HG03097 (cell line): ENCODE measurements at regions not wholly inside any gene's neighbourhood (a gene's known extent, or its start where the extent isn't known, plus 50 kb on each side); places are given as distances from the start of the nearest gene placed in this dataset.
"Not testable (repeated sequence)": the region's sequence is repeated elsewhere in the genome, so short reads cannot be mapped to it uniquely, and the experiment has no call there.

Source experiments
- ATAC-seq: cut with Tn5 transposase; IDR thresholded peaks from one replicate; pipeline ENCODE4 v1.9.1; 2021; ENCODE audit not compliant: unreplicated experiment, low FRiP score

DNA sequence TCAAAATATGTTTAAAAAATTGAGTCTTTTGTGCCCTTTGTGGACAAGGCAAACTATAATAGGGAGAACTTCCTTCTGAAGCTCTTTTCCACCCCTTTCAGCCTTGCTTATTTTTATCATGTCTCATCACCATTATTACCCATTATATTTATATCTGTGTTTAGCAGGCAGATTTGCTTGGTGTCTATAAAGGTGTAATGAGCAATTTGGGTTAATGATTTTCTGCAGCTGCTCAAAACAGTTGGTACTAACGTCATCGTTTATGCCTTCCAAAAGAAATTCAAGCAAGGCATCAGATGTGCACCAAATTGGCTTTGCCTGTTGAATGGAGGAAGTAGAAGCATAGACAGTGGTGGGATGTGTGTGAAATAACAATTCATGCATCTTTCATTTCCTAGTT, 483.7 kb upstream of the SGO1 start:
- ATAC-seq: no peak

DNA sequence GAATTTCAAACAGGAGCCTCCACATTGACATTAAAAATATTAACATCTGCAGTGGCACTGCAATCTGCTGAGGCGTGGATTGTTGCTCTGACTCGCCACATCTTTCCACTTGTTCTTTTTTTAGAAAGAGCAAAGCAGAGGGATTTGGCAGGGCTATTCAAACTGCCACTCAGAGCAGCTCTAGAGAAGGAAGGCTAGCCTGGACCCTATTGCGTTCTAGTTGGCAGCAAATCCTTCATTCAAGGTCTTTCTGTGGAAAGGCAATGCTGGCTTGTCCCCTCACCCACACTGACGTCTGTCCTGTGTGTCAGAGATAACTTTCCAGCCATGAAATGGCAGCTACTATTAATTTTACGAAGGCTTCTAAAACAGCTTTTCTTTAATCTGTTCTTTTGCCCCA, 483.2 kb upstream of the SGO1 start:
- ATAC-seq: no peak

- no peak for ATAC-seq
Observed at GRCh38 chr3:20668411-20668810, 482.4 kb upstream of the SGO1 start.

GRCh38 chr3:20666091-20666490, 480.1 kb upstream of the SGO1 start:
- no peak for ATAC-seq

- no peak for ATAC-seq
Observed at GRCh38 chr3:20658491-20658890, 472.5 kb upstream of the SGO1 start.

GRCh38 chr3:20657560-20657959, 471.6 kb upstream of the SGO1 start:
- no peak for ATAC-seq

DNA sequence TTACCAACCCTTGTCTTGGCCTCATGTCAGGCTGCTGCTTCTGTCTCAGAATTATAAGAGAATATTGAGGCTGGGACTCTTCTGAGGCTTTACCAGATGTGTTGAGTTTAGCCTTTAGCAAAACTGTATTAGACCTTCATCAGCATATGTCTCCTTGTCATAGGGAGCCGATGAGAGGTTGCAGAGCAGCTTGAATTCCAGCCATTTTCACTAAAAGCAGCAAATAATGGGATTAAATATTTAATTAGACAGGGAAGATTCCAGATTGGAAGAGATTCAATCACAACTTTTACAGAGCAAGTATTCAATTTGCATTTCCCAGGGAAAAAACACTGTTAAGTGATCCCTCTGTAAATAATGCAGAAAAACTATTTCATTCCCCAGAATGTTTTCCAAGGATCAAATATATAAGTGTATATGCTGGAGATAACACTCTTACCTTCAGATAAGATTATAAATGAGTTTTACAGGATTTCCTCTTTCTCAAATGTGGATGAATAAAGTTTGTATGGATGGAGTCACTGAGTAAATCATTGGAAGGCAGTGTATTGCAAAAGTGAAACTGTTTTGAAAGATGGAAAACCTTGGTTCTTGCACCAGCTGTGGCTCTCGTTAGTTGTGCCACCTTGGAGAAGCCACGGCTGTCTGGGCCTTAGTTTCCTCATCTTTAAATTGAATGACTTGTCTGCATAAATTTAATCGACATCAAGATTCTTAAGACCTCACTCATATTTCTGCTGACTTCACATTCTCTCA, 466.4 kb upstream of the SGO1 start:
- no peak for ATAC-seq

- ATAC-seq: no peak
Observed at GRCh38 chr3:20648921-20649381, 462.9 kb upstream of the SGO1 start.

- ATAC-seq: no peak
Observed at GRCh38 chr3:20648294-20648693, 462.3 kb upstream of the SGO1 start.

- ATAC-seq: no peak
Observed at GRCh38 chr3:20646425-20646824, 460.4 kb upstream of the SGO1 start.

- ATAC-seq: no peak
Observed at GRCh38 chr3:20645340-20645739, 459.3 kb upstream of the SGO1 start.

- no peak for ATAC-seq
Observed at GRCh38 chr3:20637729-20638128, 451.7 kb upstream of the SGO1 start.

DNA sequence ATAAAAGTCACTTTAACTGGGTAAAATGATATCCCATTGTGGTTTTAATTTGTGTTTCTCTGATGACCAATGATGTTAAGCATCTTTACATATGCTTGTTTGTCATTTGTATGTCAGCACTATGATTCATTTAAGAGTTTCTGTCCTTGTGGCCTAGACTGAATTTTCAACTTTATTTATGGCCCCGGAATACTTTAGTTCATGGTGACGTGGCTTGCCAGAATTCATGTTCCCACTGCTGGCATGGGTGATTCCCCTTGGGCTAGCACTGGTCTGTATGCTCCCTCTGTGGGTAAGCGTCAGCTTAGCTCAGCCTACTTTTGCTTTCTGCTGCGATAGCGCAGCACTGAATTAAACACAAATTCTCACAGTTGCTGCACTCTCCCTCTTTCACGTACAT, 436.3 kb upstream of the SGO1 start:
- no peak for ATAC-seq

DNA sequence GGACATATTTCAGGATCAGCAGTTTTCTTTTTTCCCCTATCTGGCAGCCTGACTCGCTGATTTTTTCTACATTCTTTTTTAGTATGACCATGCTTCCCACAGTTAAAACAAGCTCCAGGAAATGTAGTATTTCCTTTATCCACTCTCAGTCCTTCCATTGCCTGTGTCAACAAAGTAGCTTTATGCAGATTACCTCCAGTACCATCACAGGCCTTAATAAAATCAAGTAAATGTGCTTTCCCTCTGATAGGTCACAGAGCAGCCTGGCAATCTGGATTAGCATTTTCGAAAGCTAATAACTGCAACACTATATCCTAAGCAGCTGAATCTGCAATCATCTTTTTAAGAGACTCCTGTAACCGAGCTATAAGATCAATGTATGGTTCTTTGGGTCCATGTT, 432.6 kb upstream of the SGO1 start:
- ATAC-seq: not testable (repeated sequence)

DNA sequence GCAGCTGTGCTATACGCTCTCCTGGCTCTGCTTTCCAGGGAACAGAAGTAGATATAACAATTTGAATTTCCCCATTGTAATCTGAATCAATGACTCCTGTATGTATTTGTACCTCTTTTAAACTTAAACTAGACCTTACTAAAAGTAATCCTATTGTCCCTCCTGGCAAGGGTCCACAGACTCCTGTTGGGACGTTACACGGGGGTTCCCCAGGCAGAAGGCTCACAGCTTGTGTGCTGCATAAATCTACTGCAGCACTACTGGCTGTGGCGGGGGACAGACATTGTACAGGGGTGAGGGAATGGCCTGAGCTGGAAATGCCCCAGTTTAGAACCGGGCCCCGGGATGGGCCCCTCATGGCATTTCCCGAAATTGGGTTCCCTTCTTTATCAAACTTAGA, 432.2 kb upstream of the SGO1 start:
- not testable (repeated sequence) for ATAC-seq

GRCh38 chr3:20615982-20616381, 430.0 kb upstream of the SGO1 start:
- ATAC-seq: not testable (repeated sequence)

GRCh38 chr3:20608054-20608738, 422.2 kb upstream of the SGO1 start:
- no peak for ATAC-seq

DNA sequence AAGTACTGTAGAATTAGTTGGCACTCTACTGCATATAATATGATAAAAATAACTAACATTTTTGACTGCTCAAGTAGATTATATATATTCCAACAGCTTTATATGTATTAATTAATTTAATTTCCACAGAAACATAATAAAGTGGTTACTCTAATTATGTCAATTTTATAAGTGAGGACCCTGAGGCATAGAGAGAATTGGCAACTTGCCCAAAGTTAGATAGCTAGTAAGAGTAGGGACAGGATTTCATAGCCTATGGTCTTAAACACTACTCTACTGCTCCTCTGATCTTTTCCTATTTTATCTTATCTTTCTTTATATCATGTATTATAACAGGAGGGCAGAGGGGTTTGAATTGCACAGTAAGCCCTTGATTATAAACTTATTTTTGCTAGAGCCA, 418.7 kb upstream of the SGO1 start:
- no peak for ATAC-seq

GRCh38 chr3:20589275-20589674, 403.3 kb upstream of the SGO1 start:
- no peak for ATAC-seq

- ATAC-seq: no peak
Observed at GRCh38 chr3:20588781-20589180, 402.8 kb upstream of the SGO1 start.

DNA sequence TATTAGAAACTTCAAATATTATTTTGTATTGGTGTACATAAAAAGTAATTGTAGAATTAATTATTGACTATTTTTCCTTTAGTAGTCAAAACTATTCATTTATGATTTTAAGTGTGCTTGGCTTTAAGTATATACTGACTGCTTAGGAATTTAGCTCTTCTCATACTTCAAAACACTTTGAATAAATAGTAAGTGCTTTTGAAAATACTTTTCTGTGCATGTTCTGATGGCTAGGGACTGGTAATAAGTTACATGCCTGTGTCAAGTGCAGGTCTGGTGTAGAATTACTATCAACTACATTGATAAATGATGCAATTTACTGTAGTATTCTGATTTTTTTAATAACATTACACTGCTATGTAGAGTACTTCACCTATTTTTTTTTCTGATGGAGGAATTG, 397.6 kb upstream of the SGO1 start:
- no peak for ATAC-seq

GRCh38 chr3:20576228-20576627, 390.2 kb upstream of the SGO1 start:
- ATAC-seq: no peak
